Smooth muscle cell (in vitro differentiated cells): ENCODE measurements at regions not wholly inside any gene's neighbourhood (a gene's known extent, or its start where the extent isn't known, plus 50 kb on each side); places are given as distances from the start of the nearest gene placed in this dataset.
A peak's percentile ranks its signal among the peaks of the same experiment; 100 is the strongest.

Experiments used
- DNase-seq: peaks from one replicate; lab custom pipeline; 2025; ENCODE audit not compliant: unreplicated experiment; lab: John Stamatoyannopoulos, UW
- H2AFZ ChIP-seq: fragments of 200-600 bp; sonication (generic); 2 replicates; pipeline ENCODE4 v1.6.0; 2016; ENCODE audit warnings: antibody characterized with exemption, low read depth, mild to moderate bottlenecking
- H3F3A ChIP-seq: fragments of 200-600 bp; sonication (generic); 2 replicates; pipeline ENCODE4 v1.6.0; 2017; ENCODE audit warnings: antibody characterized with exemption, low read depth
- H3K27ac ChIP-seq: fragments of 200-600 bp; sonication (generic); 2 replicates; pipeline ENCODE4 v1.5.1; 2016; ENCODE audit warnings: low read depth, mild to moderate bottlenecking
- H3K27me3 ChIP-seq: fragments of 200-600 bp; sonication (generic); 2 replicates; pipeline ENCODE4 v1.6.1; 2016; ENCODE audit warnings: low read depth, mild to moderate bottlenecking
- H3K36me3 ChIP-seq: fragments of 200-600 bp; sonication (generic); 2 replicates; pipeline ENCODE4 v1.5.1; 2016; ENCODE audit warnings: low read depth
- H3K4me1 ChIP-seq: fragments of 200-600 bp; sonication (generic); 2 replicates; pipeline ENCODE4 v1.5.1; 2016; ENCODE audit warnings: low read depth
- H3K4me2 ChIP-seq: fragments of 200-600 bp; sonication (generic); 2 replicates; pipeline ENCODE4 v1.6.0; 2016; ENCODE audit warnings: mild to moderate bottlenecking
- H3K4me3 ChIP-seq: fragments of 200-600 bp; sonication (generic); 2 replicates; pipeline ENCODE4 v1.5.1; 2016; ENCODE audit warnings: mild to moderate bottlenecking
- H3K79me2 ChIP-seq: fragments of 200-600 bp; sonication (generic); 2 replicates; pipeline ENCODE4 v1.6.0; 2016; ENCODE audit warnings: low read depth, mild to moderate bottlenecking
- H3K9ac ChIP-seq: fragments of 200-600 bp; sonication (generic); 2 replicates; pipeline ENCODE4 v1.6.0; 2016; ENCODE audit warnings: low read depth
- H3K9me3 ChIP-seq: fragments of 200-600 bp; sonication (generic); replicated peaks from 2 replicates; pipeline ENCODE4 v1.5.1; 2016; ENCODE audit warnings: low read depth
- H4K20me1 ChIP-seq: fragments of 200-600 bp; sonication (generic); 2 replicates; pipeline ENCODE4 v1.6.0; 2016; ENCODE audit warnings: low read depth
- WGBS: methylation state at CpG from one replicate; pipeline ENCODE4 v1.1.7; 2016; ENCODE audit warnings: low lambda C conversion rate; 5-methylcytosine and 5-hydroxymethylcytosine counted together
- TF ChIP-seq, protein P1 (sequence below): fragments of 200-600 bp; sonication (generic); IDR thresholded peaks from 2 replicates; pipeline ENCODE4 v1.5.1; 2017; ENCODE audit warnings: borderline replicate concordance, mild to moderate bottlenecking, antibody characterized with exemption; ENCODE audit not compliant: insufficient read depth, poor library complexity, severe bottlenecking

DNA sequence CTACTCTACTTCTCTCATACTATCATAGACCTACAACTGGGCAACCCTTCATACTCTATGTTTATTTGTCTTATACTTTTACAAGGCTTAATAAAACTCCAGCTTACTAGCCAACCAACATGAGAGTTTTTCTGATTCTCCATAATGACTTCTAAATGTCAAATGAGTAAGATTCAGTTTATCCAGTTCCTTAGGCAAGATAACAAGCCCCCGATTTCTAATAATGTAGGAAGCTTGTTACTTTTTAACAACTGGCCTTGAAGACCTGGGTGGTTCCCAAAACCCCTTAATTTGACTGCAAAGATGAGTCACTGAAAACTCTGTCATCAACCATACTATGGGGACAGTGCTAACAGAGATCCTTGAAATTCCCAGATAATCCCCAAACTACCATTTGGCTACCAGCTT, 294.6 kb upstream of the ACTBL2 start:
- Histone ChIP-seq H3K27ac (peak overlapping the region; percentile 62), H3K27me3 (no peaks in the 10 kb centered on the region), H3K9me3 (no peaks in the 10 kb centered on the region), H3K4me3 (no peak overlapping the region), H3K79me2 (no peaks in the 10 kb centered on the region), H4K20me1 (no peaks in the 10 kb centered on the region), H3K9ac (no peak overlapping the region), H2AFZ (no peak overlapping the region), H3K4me2 (peak overlapping the region; percentile 46), H3K4me1 (peaks cover 11% of the 10 kb centered on the region), H3F3A (peaks cover 27% of the 10 kb centered on the region), H3K36me3 (no peaks in the 10 kb centered on the region)
- no peak for DNase-seq
- TF ChIP-seq, protein P1, sequence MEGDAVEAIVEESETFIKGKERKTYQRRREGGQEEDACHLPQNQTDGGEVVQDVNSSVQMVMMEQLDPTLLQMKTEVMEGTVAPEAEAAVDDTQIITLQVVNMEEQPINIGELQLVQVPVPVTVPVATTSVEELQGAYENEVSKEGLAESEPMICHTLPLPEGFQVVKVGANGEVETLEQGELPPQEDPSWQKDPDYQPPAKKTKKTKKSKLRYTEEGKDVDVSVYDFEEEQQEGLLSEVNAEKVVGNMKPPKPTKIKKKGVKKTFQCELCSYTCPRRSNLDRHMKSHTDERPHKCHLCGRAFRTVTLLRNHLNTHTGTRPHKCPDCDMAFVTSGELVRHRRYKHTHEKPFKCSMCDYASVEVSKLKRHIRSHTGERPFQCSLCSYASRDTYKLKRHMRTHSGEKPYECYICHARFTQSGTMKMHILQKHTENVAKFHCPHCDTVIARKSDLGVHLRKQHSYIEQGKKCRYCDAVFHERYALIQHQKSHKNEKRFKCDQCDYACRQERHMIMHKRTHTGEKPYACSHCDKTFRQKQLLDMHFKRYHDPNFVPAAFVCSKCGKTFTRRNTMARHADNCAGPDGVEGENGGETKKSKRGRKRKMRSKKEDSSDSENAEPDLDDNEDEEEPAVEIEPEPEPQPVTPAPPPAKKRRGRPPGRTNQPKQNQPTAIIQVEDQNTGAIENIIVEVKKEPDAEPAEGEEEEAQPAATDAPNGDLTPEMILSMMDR = no peak
- WGBS = 7% methylated on average over 1 of the region's 1 CpG

DNA sequence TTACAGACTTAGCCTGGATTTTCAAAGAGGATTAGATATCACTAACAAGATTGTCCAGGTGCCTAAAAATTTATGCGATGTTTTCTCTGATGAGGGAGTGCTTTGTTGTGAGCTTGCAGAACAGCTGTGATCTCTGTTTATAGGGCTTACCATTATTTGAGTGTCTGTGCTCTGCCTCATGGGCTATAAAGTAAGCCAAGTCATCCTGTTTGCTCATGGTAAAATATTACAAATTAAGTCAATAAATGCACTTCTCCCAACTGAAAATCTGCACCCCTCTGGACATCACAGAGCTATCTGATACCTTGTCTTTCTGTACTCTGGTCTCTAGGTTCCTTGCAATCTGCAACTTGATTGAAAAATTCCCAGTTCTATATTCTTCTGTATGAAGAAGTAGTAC, 293.4 kb upstream of the ACTBL2 start:
- H3K4me2 ChIP-seq = peak overlapping the region; percentile 46
- no peak overlapping the region for H3K9ac ChIP-seq
- 30% methylated on average over 1 of the region's 1 CpG for WGBS
- peaks cover 11% of the 10 kb centered on the region for H3K4me1 ChIP-seq
- H4K20me1 ChIP-seq = no peaks in the 10 kb centered on the region
- peaks cover 27% of the 10 kb centered on the region for H3F3A ChIP-seq
- no peaks in the 10 kb centered on the region for H3K27me3 ChIP-seq
- H2AFZ ChIP-seq = peak overlapping the region; percentile 6
- H3K79me2 ChIP-seq = no peaks in the 10 kb centered on the region
- H3K27ac ChIP-seq = peak overlapping the region; percentile 62
- no peaks in the 10 kb centered on the region for H3K9me3 ChIP-seq
- no peak for DNase-seq
- no peaks in the 10 kb centered on the region for H3K36me3 ChIP-seq
- TF ChIP-seq, protein P1 = no peak
- H3K4me3 ChIP-seq = no peak overlapping the region

DNA sequence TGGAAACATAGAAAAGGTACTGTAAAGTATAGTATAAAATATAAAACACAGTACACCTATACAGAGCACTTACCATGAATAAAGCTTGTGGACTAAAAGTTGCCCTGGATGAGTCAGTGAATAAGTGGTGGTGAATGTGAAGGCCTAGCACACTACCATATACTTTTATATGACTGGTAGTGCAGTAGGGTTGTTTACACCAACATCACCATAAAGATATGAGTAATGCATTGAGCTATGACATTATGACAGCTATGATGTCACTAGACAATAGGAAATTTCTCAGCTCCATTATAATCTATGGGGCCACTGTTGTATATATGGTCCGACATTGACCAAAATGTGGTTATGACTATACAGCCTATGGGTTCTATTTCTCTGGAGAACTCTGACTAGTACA, 291.8 kb upstream of the ACTBL2 start:
- H3K4me2 ChIP-seq = no peak overlapping the region
- H3K27ac ChIP-seq = no peak overlapping the region
- no peaks in the 10 kb centered on the region for H3K79me2 ChIP-seq
- H4K20me1 ChIP-seq = no peaks in the 10 kb centered on the region
- TF ChIP-seq, protein P1 = no peak
- no peaks in the 10 kb centered on the region for H3K36me3 ChIP-seq
- peaks cover 11% of the 10 kb centered on the region for H3K4me1 ChIP-seq
- H3K9me3 ChIP-seq = no peaks in the 10 kb centered on the region
- DNase-seq = no peak
- H3K4me3 ChIP-seq = no peak overlapping the region
- H3K27me3 ChIP-seq = no peaks in the 10 kb centered on the region
- no peak overlapping the region for H3K9ac ChIP-seq
- WGBS = 63% methylated on average over 1 of the region's 1 CpG
- peaks cover 27% of the 10 kb centered on the region for H3F3A ChIP-seq
- no peak overlapping the region for H2AFZ ChIP-seq

DNA sequence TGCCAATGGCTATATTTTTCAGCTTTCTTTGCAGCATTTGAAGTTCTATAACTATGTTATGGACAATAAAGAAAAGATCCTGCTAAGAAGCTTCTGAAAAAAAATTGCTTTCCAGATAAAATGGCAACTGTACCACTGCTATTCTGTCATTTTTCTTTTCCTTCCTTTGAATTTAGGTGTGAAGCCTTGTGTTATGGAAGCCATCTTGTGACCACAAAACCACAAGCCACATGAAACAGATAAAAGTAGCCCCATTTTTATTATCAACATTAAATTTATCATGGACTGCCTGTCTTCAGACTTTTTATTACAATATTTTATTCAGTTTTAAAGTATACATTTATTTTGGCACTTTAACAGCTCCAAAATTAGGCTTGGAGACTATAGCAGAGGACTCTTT, 289.9 kb upstream of the ACTBL2 start:
- Histone ChIP-seq H2AFZ (no peak overlapping the region), H3K27me3 (no peaks in the 10 kb centered on the region), H3K9me3 (no peaks in the 10 kb centered on the region), H3F3A (peaks cover 20% of the 10 kb centered on the region), H3K4me3 (no peak overlapping the region), H3K4me1 (peaks cover 11% of the 10 kb centered on the region), H3K36me3 (no peaks in the 10 kb centered on the region), H3K27ac (no peak overlapping the region), H4K20me1 (no peaks in the 10 kb centered on the region), H3K4me2 (peak overlapping the region; percentile 40), H3K79me2 (no peaks in the 10 kb centered on the region), H3K9ac (no peak overlapping the region)
- TF ChIP-seq, protein P1 = no peak
- DNase-seq = no peak
